Activated T-cell treated with anti-CD3 and anti-CD28 coated beads, Interleukin-2, amount 50 U/mL, for 4 hours (primary cell): ENCODE measurements at regions not wholly inside any gene's neighbourhood (a gene's known extent, or its start where the extent isn't known, plus 50 kb on each side); places are given as distances from the start of the nearest gene placed in this dataset.
A peak's percentile ranks its signal among the peaks of the same experiment; 100 is the strongest.
"Not testable (repeated sequence)": the region's sequence is repeated elsewhere in the genome, so short reads cannot be mapped to it uniquely, and the experiment has no call there.

ENCODE experiments used
- ATAC-seq, 2 donors: fragments of 200-7000 bp; cut with Tn5 transposase; one replicate each; pipeline ENCODE4 v1.10.0; 2021
- DNase-seq: peaks from one replicate; pipeline ENCODE4 v3.0.0-alpha.2; 2020
- H3K27me3 Mint-ChIP-seq: one replicate; pipeline ENCODE4 v1.8.0; 2021; ENCODE audit warnings: low read depth, mixed read lengths
- H3K36me3 Mint-ChIP-seq: one replicate; pipeline ENCODE4 v1.8.0; 2022; ENCODE audit warnings: mixed read lengths; ENCODE audit not compliant: insufficient read depth
- H3K4me1 Mint-ChIP-seq: one replicate; pipeline ENCODE4 v1.8.0; 2021; ENCODE audit warnings: low read depth, mixed read lengths
- H3K4me3 Mint-ChIP-seq: one replicate; pipeline ENCODE4 v1.8.0; 2021; ENCODE audit warnings: mild to moderate bottlenecking, moderate library complexity, mixed read lengths
- H3K9me3 Mint-ChIP-seq: one replicate; pipeline ENCODE4 v1.8.0; 2021; ENCODE audit warnings: mixed read lengths

- H3K4me1 Mint-ChIP-seq: peaks cover 23% of the 10 kb centered on the region
- not testable (repeated sequence) for ATAC-seq, H3K9me3 Mint-ChIP-seq, H3K36me3 Mint-ChIP-seq, H3K27me3 Mint-ChIP-seq, H3K4me3 Mint-ChIP-seq, DNase-seq
Observed at GRCh38 chr1:148392505-148392904, 90.6 kb downstream of the PPIAL4G start.

GRCh38 chr1:148391323-148391722 lies 91.8 kb downstream of the PPIAL4G start:
- ATAC-seq: not testable (repeated sequence)

GRCh38 chr1:148389027-148389339 lies 94.1 kb downstream of the PPIAL4G start:
- peak overlapping the region; percentile 93 for H3K4me3 Mint-ChIP-seq
- no peak for ATAC-seq
- H3K4me1 Mint-ChIP-seq: peaks cover 37% of the 10 kb centered on the region
- DNase-seq: no peak
- H3K9me3 Mint-ChIP-seq: no peaks in the 10 kb centered on the region
- no peaks in the 10 kb centered on the region for H3K27me3 Mint-ChIP-seq
- H3K36me3 Mint-ChIP-seq: no peaks in the 10 kb centered on the region

More at GRCh38 chr1:148391323-148391722, 91.8 kb downstream of the PPIAL4G start:
- peaks cover 21% of the 10 kb centered on the region for H3K4me1 Mint-ChIP-seq
- H3K36me3 Mint-ChIP-seq, H3K27me3 Mint-ChIP-seq, H3K9me3 Mint-ChIP-seq, DNase-seq, H3K4me3 Mint-ChIP-seq: not testable (repeated sequence)

GRCh38 chr1:148388260-148389026 lies 94.7 kb downstream of the PPIAL4G start:
- Mint-ChIP-seq H3K27me3 (no peaks in the 10 kb centered on the region), H3K4me3 (peak overlapping the region; percentile 93), H3K36me3 (no peaks in the 10 kb centered on the region), H3K4me1 (peaks cover 37% of the 10 kb centered on the region), H3K9me3 (no peaks in the 10 kb centered on the region)
- ATAC-seq (peak; percentile 86 to 87), DNase-seq (peak; percentile 79)

GRCh38 chr1:148387949-148388259 lies 95.2 kb downstream of the PPIAL4G start:
- ATAC-seq, H3K27me3 Mint-ChIP-seq, H3K9me3 Mint-ChIP-seq, H3K36me3 Mint-ChIP-seq, DNase-seq: not testable (repeated sequence)
- Mint-ChIP-seq H3K4me3 (peak overlapping the region; percentile 93), H3K4me1 (peaks cover 37% of the 10 kb centered on the region)

- not testable (repeated sequence) for H3K9me3 Mint-ChIP-seq, H3K27me3 Mint-ChIP-seq, ATAC-seq, DNase-seq, H3K36me3 Mint-ChIP-seq, H3K4me3 Mint-ChIP-seq
- H3K4me1 Mint-ChIP-seq: peaks cover 36% of the 10 kb centered on the region
Observed at GRCh38 chr1:148387122-148387948, 95.8 kb downstream of the PPIAL4G start.

GRCh38 chr1:148386617-148387016 lies 96.5 kb downstream of the PPIAL4G start:
- Mint-ChIP-seq H3K9me3 (no peaks in the 10 kb centered on the region), H3K4me3 (no peak overlapping the region), H3K4me1 (peaks cover 34% of the 10 kb centered on the region), H3K27me3 (no peaks in the 10 kb centered on the region), H3K36me3 (no peaks in the 10 kb centered on the region)
- DNase-seq (no peak), ATAC-seq (no peak)

- peaks cover 34% of the 10 kb centered on the region for H3K4me1 Mint-ChIP-seq
- not testable (repeated sequence) for H3K27me3 Mint-ChIP-seq, DNase-seq, H3K36me3 Mint-ChIP-seq, H3K4me3 Mint-ChIP-seq, ATAC-seq, H3K9me3 Mint-ChIP-seq
Observed at GRCh38 chr1:148386031-148386398, 97.1 kb downstream of the PPIAL4G start.

- ATAC-seq (no peak), DNase-seq (no peak)
- Mint-ChIP-seq H3K4me3 (no peak overlapping the region), H3K4me1 (peaks cover 34% of the 10 kb centered on the region), H3K9me3 (no peaks in the 10 kb centered on the region), H3K36me3 (no peaks in the 10 kb centered on the region), H3K27me3 (no peaks in the 10 kb centered on the region)
Observed at GRCh38 chr1:148385371-148386030, 97.6 kb downstream of the PPIAL4G start.

GRCh38 chr1:148383966-148384365 lies 99.1 kb downstream of the PPIAL4G start:
- H3K9me3 Mint-ChIP-seq: no peaks in the 10 kb centered on the region
- H3K27me3 Mint-ChIP-seq: no peaks in the 10 kb centered on the region
- ATAC-seq: no peak
- peaks cover 34% of the 10 kb centered on the region for H3K4me1 Mint-ChIP-seq
- no peaks in the 10 kb centered on the region for H3K36me3 Mint-ChIP-seq
- H3K4me3 Mint-ChIP-seq: no peak overlapping the region
- no peak for DNase-seq

- ATAC-seq: no peak
- no peak for DNase-seq
- no peaks in the 10 kb centered on the region for H3K9me3 Mint-ChIP-seq
- peaks cover 16% of the 10 kb centered on the region for H3K4me1 Mint-ChIP-seq
- no peak overlapping the region for H3K4me3 Mint-ChIP-seq
- no peaks in the 10 kb centered on the region for H3K27me3 Mint-ChIP-seq
- H3K36me3 Mint-ChIP-seq: no peaks in the 10 kb centered on the region
Observed at GRCh38 chr1:148379697-148380096, 103.4 kb downstream of the PPIAL4G start.

- H3K4me3 Mint-ChIP-seq: no peak overlapping the region
Observed at GRCh38 chr1:148379170-148379500, 104.0 kb downstream of the PPIAL4G start.

GRCh38 chr1:148377992-148378391 lies 105.1 kb downstream of the PPIAL4G start:
- H3K27me3 Mint-ChIP-seq, H3K9me3 Mint-ChIP-seq, H3K36me3 Mint-ChIP-seq, ATAC-seq, DNase-seq, H3K4me3 Mint-ChIP-seq: not testable (repeated sequence)
- peaks cover 22% of the 10 kb centered on the region for H3K4me1 Mint-ChIP-seq

More at GRCh38 chr1:148379170-148379500, 104.0 kb downstream of the PPIAL4G start:
- ATAC-seq (no peak), DNase-seq (no peak)
- Mint-ChIP-seq H3K4me1 (peaks cover 14% of the 10 kb centered on the region), H3K27me3 (no peaks in the 10 kb centered on the region), H3K9me3 (no peaks in the 10 kb centered on the region), H3K36me3 (no peaks in the 10 kb centered on the region)

GRCh38 chr1:148377045-148377444 lies 106.1 kb downstream of the PPIAL4G start:
- H3K4me1 Mint-ChIP-seq: peaks cover 32% of the 10 kb centered on the region
- not testable (repeated sequence) for ATAC-seq, H3K9me3 Mint-ChIP-seq, H3K4me3 Mint-ChIP-seq, H3K36me3 Mint-ChIP-seq, DNase-seq, H3K27me3 Mint-ChIP-seq

GRCh38 chr1:148374101-148374500 lies 109.0 kb downstream of the PPIAL4G start:
- Mint-ChIP-seq H3K36me3 (no peaks in the 10 kb centered on the region), H3K27me3 (no peaks in the 10 kb centered on the region), H3K4me1 (peaks cover 48% of the 10 kb centered on the region), H3K9me3 (no peaks in the 10 kb centered on the region), H3K4me3 (no peak overlapping the region)
- ATAC-seq (no peak), DNase-seq (no peak)
